AG04450 (cell line): ENCODE measurements at regions not wholly inside any gene's neighbourhood (a gene's known extent, or its start where the extent isn't known, plus 50 kb on each side); places are given as distances from the start of the nearest gene placed in this dataset.

Source experiments
- CTCF ChIA-PET: fragments of 300-600, 350-600 bp; formaldehyde crosslinking; extraction: SDS; loops from one replicate; lab custom pipeline; 2022; ENCODE audit warnings: antibody characterized with exemption, inconsistent platforms; lab: Charles Lee
- POLR2A ChIA-PET: fragments of 350-600 bp; formaldehyde crosslinking; extraction: SDS; loops from one replicate; lab custom pipeline; 2021; ENCODE audit warnings: antibody characterized with exemption, inconsistent platforms; lab: Yijun Ruan, JAX
- DNase-seq: peaks from one replicate; pipeline ENCODE4 v3.0.0-alpha.2; 2011; ENCODE audit warnings: low read depth, low spot score
- H3K27ac ChIP-seq: one replicate; pipeline ENCODE4 v1.5.1; 2012; ENCODE audit warnings: low read depth, low read length, control low read depth
- H3K27me3 ChIP-seq: one replicate; pipeline ENCODE4 v1.6.0; 2012; ENCODE audit warnings: low read length; ENCODE audit not compliant: control insufficient read depth, insufficient read depth
- H3K4me3 ChIP-seq: 2 replicates; pipeline ENCODE4 v1.5.1; 2011; ENCODE audit warnings: mild to moderate bottlenecking, low read depth, low read length, control low read depth
- H3K9me3 ChIP-seq: 2 replicates; pipeline ENCODE4 v1.5.1; 2012; ENCODE audit warnings: low read length; ENCODE audit not compliant: control insufficient read depth, insufficient read depth
- TF ChIP-seq, protein P1 (sequence below): IDR thresholded peaks from 2 replicates; pipeline ENCODE4 v1.5.1; 2011; ENCODE audit warnings: low read depth, low read length, control low read depth, inconsistent platforms

GRCh38 chr4:127246963-127247952, 385.5 kb upstream of the INTU start:
- CTCF ChIA-PET: no interaction called here
- Histone ChIP-seq H3K4me3 (no peak overlapping the region), H3K27ac (no peak overlapping the region), H3K27me3 (no peaks in the 10 kb centered on the region), H3K9me3 (no peaks in the 10 kb centered on the region)
- TF ChIP-seq, protein P1, sequence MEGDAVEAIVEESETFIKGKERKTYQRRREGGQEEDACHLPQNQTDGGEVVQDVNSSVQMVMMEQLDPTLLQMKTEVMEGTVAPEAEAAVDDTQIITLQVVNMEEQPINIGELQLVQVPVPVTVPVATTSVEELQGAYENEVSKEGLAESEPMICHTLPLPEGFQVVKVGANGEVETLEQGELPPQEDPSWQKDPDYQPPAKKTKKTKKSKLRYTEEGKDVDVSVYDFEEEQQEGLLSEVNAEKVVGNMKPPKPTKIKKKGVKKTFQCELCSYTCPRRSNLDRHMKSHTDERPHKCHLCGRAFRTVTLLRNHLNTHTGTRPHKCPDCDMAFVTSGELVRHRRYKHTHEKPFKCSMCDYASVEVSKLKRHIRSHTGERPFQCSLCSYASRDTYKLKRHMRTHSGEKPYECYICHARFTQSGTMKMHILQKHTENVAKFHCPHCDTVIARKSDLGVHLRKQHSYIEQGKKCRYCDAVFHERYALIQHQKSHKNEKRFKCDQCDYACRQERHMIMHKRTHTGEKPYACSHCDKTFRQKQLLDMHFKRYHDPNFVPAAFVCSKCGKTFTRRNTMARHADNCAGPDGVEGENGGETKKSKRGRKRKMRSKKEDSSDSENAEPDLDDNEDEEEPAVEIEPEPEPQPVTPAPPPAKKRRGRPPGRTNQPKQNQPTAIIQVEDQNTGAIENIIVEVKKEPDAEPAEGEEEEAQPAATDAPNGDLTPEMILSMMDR: no peak
- DNase-seq: no peak
- POLR2A ChIA-PET: no interaction called here

DNA sequence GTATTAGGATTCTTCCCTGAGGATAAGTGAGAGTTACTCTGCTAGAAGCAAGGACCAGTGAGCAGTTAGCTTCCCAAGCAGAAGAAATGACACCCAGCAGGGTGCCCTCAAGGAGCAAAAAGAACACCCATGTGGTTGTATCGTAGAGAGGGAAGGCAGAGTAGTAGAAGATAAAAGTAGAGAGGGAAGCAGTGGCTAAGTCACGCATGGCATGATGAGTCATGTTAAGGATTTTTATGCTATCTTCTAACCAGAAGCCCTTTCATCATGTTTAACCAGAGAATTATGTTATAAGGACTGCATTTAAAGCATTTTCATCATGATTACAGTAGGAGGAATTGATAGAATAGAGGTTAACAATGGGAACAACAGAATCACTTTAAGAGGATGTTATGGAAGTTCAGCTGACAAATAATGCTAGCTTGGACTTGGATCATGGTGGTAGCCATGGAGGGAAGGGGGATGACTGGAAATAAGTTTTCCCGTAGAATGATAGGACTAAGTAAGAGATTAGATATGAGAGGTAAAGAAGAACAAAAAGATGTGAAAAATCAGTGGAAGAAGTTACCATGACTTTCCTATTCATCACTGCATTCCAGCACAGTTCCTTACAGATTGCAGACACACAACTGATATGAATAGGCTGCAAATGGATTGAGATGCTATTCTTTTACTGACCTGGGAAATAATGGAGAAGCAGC, 383.5 kb upstream of the INTU start:
- CTCF ChIA-PET: no interaction called here
- Histone ChIP-seq H3K27me3 (no peaks in the 10 kb centered on the region), H3K4me3 (no peak overlapping the region), H3K9me3 (no peaks in the 10 kb centered on the region), H3K27ac (no peak overlapping the region)
- POLR2A ChIA-PET: no interaction called here
- no peak for DNase-seq
- TF ChIP-seq, protein P1: no peak

GRCh38 chr4:127249767-127250108, 383.0 kb upstream of the INTU start:
- no peak overlapping the region for H3K4me3 ChIP-seq
- no peaks in the 10 kb centered on the region for H3K9me3 ChIP-seq
- ChIA-PET POLR2A (no interaction called here), CTCF (no interaction called here)
- no peaks in the 10 kb centered on the region for H3K27me3 ChIP-seq
- no peak overlapping the region for H3K27ac ChIP-seq
- TF ChIP-seq, protein P1: no peak
- DNase-seq: no peak

DNA sequence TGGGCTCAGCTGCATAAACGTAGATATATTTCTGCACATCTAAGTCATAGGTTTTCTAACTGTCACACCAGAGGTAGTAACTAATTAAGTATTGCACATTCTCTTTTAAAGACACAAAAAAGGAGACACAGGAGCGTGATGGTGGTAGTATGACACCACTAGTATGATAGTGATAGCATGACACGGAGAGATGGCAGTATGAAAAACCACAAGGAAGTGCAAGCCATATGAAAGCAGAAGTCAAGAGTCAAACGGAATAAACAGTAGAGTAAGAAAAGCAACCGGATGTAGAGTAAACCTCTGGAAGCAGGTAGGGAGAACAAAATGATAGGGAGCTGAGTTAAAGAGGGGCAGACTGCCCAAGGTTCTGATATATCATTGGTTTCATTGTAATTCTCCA, 382.2 kb upstream of the INTU start:
- TF ChIP-seq, protein P1: no peak
- CTCF ChIA-PET: no interaction called here
- H3K27ac ChIP-seq: no peak overlapping the region
- no peaks in the 10 kb centered on the region for H3K9me3 ChIP-seq
- no peak overlapping the region for H3K4me3 ChIP-seq
- POLR2A ChIA-PET: no interaction called here
- DNase-seq: no peak
- no peaks in the 10 kb centered on the region for H3K27me3 ChIP-seq

GRCh38 chr4:127251423-127251822, 381.3 kb upstream of the INTU start:
- Histone ChIP-seq H3K27me3 (no peaks in the 10 kb centered on the region), H3K9me3 (no peaks in the 10 kb centered on the region), H3K27ac (no peak overlapping the region), H3K4me3 (no peak overlapping the region)
- DNase-seq: no peak
- CTCF ChIA-PET: no interaction called here
- TF ChIP-seq, protein P1: no peak
- POLR2A ChIA-PET: no interaction called here
